Colonic mucosa (tissue), 4 donors: ENCODE measurements at regions not wholly inside any gene's neighbourhood (a gene's known extent, or its start where the extent isn't known, plus 50 kb on each side); places are given as distances from the start of the nearest gene placed in this dataset.

Source experiments
- DNase-seq: peaks from one replicate; pipeline ENCODE4 v3.0.0-alpha.2; 2020
- H3K27ac ChIP-seq: fragments of 200-600 bp; one replicate; pipeline ENCODE4 v1.8.0; 2021
- H3K27me3 ChIP-seq: fragments of 200-600 bp; one replicate; pipeline ENCODE4 v1.8.0; 2021
- H3K36me3 ChIP-seq: fragments of 200-600 bp; one replicate; pipeline ENCODE4 v1.8.0; 2021
- H3K4me1 ChIP-seq: fragments of 200-600 bp; one replicate; pipeline ENCODE4 v1.8.0; 2021; ENCODE audit warnings: mild to moderate bottlenecking
- H3K4me3 ChIP-seq: fragments of 200-600 bp; one replicate; pipeline ENCODE4 v1.8.0; 2021
- H3K9ac ChIP-seq, 2 donors: one replicate each; pipeline ENCODE4 v1.7.0; 2013; ENCODE audit warnings: control low read depth in 2 of 2, low read depth in 2 of 2, low read length in 2 of 2
- H3K9me3 ChIP-seq: fragments of 200-600 bp; one replicate; pipeline ENCODE4 v1.8.0; 2021
- CTCF ChIP-seq: fragments of 200-600 bp; IDR thresholded peaks from one replicate; pipeline ENCODE4 v1.8.0; 2022; ENCODE audit warnings: antibody characterized with exemption, mild to moderate bottlenecking
- intact Hi-C: fragments of 100-400 bp; cut with DNase I; formaldehyde crosslinking; loops from one replicate; pipeline ENCODE4 v1.14.1; 2022
- donor health status: healthy.
- donor health status: DM: no; HTN: no; CAD: no.
- donor health status: DM: no; HTN: no; CAD: no.

- H3K36me3 ChIP-seq, result no peaks in the 10 kb centered on the region
- no peak overlapping the region for H3K27ac ChIP-seq
- H3K9ac ChIP-seq, result no peak overlapping the region
- DNase-seq, result peak; percentile 60
- TF ChIP-seq CTCF, result peak; percentile 93
- no peaks in the 10 kb centered on the region for H3K9me3 ChIP-seq
- no peaks in the 10 kb centered on the region for H3K27me3 ChIP-seq
- H3K4me3 ChIP-seq, result no peak overlapping the region
- H3K4me1 ChIP-seq, result no peaks in the 10 kb centered on the region
- intact Hi-C loops, result loop anchor here (2.0 to 10.0 kb wide), 2 partner anchors 117 to 443 kb away; no protein-coding TSS in a partner anchor
These were observed 262.0 kb upstream of the UMPS start for GRCh38 chr3:124467980-124468902.

- intact Hi-C loops, result loop anchor here (10.0 kb wide), 1 partner anchor 445 kb away; no protein-coding TSS in a partner anchor
- no peaks in the 10 kb centered on the region for H3K27me3 ChIP-seq
- H3K4me1 ChIP-seq, result no peaks in the 10 kb centered on the region
- H3K4me3 ChIP-seq, result no peak overlapping the region
- TF ChIP-seq CTCF, result no peak
- H3K36me3 ChIP-seq, result no peaks in the 10 kb centered on the region
- no peaks in the 10 kb centered on the region for H3K9me3 ChIP-seq
- H3K27ac ChIP-seq, result no peak overlapping the region
- DNase-seq, result no peak
- no peak overlapping the region for H3K9ac ChIP-seq
These were observed 260.7 kb upstream of the UMPS start for GRCh38 chr3:124469555-124469954.

- no peaks in the 10 kb centered on the region for H3K27me3 ChIP-seq
- DNase-seq, result no peak
- no peaks in the 10 kb centered on the region for H3K9me3 ChIP-seq
- no peak overlapping the region for H3K4me3 ChIP-seq
- no peaks in the 10 kb centered on the region for H3K4me1 ChIP-seq
- no peak overlapping the region for H3K9ac ChIP-seq
- intact Hi-C loops, result no loop called here
- H3K27ac ChIP-seq, result no peak overlapping the region
- no peak for TF ChIP-seq CTCF
- H3K36me3 ChIP-seq, result no peaks in the 10 kb centered on the region
These were observed 251.4 kb upstream of the UMPS start for GRCh38 chr3:124478830-124479229.

- Histone ChIP-seq H3K9ac (no peak overlapping the region), H3K27me3 (no peaks in the 10 kb centered on the region), H3K9me3 (no peaks in the 10 kb centered on the region), H3K36me3 (no peaks in the 10 kb centered on the region), H3K4me3 (no peak overlapping the region), H3K4me1 (no peaks in the 10 kb centered on the region), H3K27ac (no peak overlapping the region)
- intact Hi-C loops, result no loop called here
- no peak for TF ChIP-seq CTCF
- DNase-seq, result no peak
These were observed 246.3 kb upstream of the UMPS start for GRCh38 chr3:124483915-124484470.

GRCh38 chr3:124486324-124486723 is 243.9 kb upstream of the UMPS start:
- Histone ChIP-seq H3K36me3 (no peaks in the 10 kb centered on the region), H3K9ac (no peak overlapping the region), H3K9me3 (no peaks in the 10 kb centered on the region), H3K4me1 (no peaks in the 10 kb centered on the region), H3K27ac (no peak overlapping the region), H3K4me3 (no peak overlapping the region), H3K27me3 (no peaks in the 10 kb centered on the region)
- intact Hi-C loops, result no loop called here
- TF ChIP-seq CTCF, result no peak
- no peak for DNase-seq
